ENCODE measurements at regions not wholly inside any gene's neighbourhood (a gene's known extent, or its start where the extent isn't known, plus 50 kb on each side); places are given as distances from the start of the nearest gene placed in this dataset.

DNA sequence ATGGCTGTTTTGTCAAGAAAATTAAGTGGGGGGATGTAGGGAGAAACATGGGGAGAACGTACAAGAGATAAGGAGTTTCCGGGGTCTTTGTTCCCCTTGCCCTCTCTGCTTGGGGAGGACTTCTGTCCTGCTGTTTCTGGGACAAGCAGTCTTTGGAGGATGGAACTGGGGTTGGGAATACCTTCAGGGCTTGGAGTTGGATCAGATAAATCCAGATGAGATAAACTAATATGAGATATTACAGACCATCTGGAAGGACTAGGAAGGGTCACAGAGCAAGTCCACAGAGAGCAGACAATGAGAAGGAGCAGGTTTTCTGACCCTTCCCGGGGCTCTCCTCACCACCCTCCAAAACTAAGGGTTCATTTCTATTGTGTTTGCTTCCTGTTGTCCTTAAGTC, 237.5 kb downstream of the TSHZ3 start:
- TF ChIP-seq ZFP30 (CRISPR knock-in tag; IDR thresholded peaks at IDR 0.05), result no peak
- TF ChIP-seq ZFP3 (CRISPR knock-in tag; IDR thresholded peaks at IDR 0.05), result no peak
- no peak for TF ChIP-seq CSDC2 (CRISPR knock-in tag; IDR thresholded peaks at IDR 0.05)
- no peak for TF ChIP-seq RARB (CRISPR knock-in tag; IDR thresholded peaks at IDR 0.05)
- TF ChIP-seq, protein P1, sequence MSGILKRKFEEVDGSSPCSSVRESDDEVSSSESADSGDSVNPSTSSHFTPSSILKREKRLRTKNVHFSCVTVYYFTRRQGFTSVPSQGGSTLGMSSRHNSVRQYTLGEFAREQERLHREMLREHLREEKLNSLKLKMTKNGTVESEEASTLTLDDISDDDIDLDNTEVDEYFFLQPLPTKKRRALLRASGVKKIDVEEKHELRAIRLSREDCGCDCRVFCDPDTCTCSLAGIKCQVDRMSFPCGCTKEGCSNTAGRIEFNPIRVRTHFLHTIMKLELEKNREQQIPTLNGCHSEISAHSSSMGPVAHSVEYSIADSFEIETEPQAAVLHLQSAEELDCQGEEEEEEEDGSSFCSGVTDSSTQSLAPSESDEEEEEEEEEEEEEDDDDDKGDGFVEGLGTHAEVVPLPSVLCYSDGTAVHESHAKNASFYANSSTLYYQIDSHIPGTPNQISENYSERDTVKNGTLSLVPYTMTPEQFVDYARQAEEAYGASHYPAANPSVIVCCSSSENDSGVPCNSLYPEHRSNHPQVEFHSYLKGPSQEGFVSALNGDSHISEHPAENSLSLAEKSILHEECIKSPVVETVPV (CRISPR knock-in tag; IDR thresholded peaks at IDR 0.05), result no peak
- TF ChIP-seq, protein P2, sequence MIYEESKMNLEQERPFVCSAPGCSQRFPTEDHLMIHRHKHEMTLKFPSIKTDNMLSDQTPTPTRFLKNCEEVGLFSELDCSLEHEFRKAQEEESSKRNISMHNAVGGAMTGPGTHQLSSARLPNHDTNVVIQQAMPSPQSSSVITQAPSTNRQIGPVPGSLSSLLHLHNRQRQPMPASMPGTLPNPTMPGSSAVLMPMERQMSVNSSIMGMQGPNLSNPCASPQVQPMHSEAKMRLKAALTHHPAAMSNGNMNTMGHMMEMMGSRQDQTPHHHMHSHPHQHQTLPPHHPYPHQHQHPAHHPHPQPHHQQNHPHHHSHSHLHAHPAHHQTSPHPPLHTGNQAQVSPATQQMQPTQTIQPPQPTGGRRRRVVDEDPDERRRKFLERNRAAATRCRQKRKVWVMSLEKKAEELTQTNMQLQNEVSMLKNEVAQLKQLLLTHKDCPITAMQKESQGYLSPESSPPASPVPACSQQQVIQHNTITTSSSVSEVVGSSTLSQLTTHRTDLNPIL (CRISPR knock-in tag; IDR thresholded peaks at IDR 0.05; ENCODE audit: low read depth), result no peak
- TF ChIP-seq, protein P3, sequence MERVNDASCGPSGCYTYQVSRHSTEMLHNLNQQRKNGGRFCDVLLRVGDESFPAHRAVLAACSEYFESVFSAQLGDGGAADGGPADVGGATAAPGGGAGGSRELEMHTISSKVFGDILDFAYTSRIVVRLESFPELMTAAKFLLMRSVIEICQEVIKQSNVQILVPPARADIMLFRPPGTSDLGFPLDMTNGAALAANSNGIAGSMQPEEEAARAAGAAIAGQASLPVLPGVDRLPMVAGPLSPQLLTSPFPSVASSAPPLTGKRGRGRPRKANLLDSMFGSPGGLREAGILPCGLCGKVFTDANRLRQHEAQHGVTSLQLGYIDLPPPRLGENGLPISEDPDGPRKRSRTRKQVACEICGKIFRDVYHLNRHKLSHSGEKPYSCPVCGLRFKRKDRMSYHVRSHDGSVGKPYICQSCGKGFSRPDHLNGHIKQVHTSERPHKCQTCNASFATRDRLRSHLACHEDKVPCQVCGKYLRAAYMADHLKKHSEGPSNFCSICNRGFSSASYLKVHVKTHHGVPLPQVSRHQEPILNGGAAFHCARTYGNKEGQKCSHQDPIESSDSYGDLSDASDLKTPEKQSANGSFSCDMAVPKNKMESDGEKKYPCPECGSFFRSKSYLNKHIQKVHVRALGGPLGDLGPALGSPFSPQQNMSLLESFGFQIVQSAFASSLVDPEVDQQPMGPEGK (CRISPR knock-in tag; IDR thresholded peaks at IDR 0.05; ENCODE audit: borderline replicate concordance), result no peak
- no peak for TF ChIP-seq ARNTL (CRISPR knock-in tag; IDR thresholded peaks at IDR 0.05; ENCODE audit: borderline replicate concordance, low read depth)
- TF ChIP-seq ZNF70 (CRISPR knock-in tag; IDR thresholded peaks at IDR 0.05), result no peak
- no peak for TF ChIP-seq ESRRG (CRISPR knock-in tag; IDR thresholded peaks at IDR 0.05)
- no peak for TF ChIP-seq ZC3H10 (CRISPR knock-in tag; IDR thresholded peaks at IDR 0.05)
- TF ChIP-seq, protein P4, sequence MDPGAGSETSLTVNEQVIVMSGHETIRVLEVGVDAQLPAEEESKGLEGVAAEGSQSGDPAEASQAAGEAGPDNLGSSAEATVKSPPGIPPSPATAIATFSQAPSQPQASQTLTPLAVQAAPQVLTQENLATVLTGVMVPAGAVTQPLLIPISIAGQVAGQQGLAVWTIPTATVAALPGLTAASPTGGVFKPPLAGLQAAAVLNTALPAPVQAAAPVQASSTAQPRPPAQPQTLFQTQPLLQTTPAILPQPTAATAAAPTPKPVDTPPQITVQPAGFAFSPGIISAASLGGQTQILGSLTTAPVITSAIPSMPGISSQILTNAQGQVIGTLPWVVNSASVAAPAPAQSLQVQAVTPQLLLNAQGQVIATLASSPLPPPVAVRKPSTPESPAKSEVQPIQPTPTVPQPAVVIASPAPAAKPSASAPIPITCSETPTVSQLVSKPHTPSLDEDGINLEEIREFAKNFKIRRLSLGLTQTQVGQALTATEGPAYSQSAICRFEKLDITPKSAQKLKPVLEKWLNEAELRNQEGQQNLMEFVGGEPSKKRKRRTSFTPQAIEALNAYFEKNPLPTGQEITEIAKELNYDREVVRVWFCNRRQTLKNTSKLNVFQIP (CRISPR knock-in tag; IDR thresholded peaks at IDR 0.05; ENCODE audit: borderline replicate concordance, low read depth), result no peak
- TF ChIP-seq BACH2 (CRISPR knock-in tag; IDR thresholded peaks at IDR 0.05; ENCODE audit: borderline replicate concordance), result no peak

Measured in SK-N-SH treated with all-trans-retinoic acid at 6 μM for 48 hours (cell line).